ENCODE measurements at regions not wholly inside any gene's neighbourhood (a gene's known extent, or its start where the extent isn't known, plus 50 kb on each side); places are given as distances from the start of the nearest gene placed in this dataset.
A peak's percentile ranks its signal among the peaks of the same experiment; 100 is the strongest.
"Not testable (repeated sequence)": the region's sequence is repeated elsewhere in the genome, so short reads cannot be mapped to it uniquely, and the experiment has no call there.

GRCh38 chrX:39484159-39485068 is 613.3 kb downstream of the BCOR start:
- DNase-seq, result no peak

- DNase-seq, result no peak
Measured at GRCh38 chrX:39487166-39487968, 610.4 kb downstream of the BCOR start.

GRCh38 chrX:39487969-39488330 is 609.8 kb downstream of the BCOR start:
- DNase-seq, result no peak

GRCh38 chrX:39491548-39492297 is 606.0 kb downstream of the BCOR start:
- peak; percentile 53 for DNase-seq

- DNase-seq, result no peak
Measured at GRCh38 chrX:39492497-39493162, 605.1 kb downstream of the BCOR start.

- no peak for DNase-seq
Measured at GRCh38 chrX:39493168-39493567, 604.6 kb downstream of the BCOR start.

- not testable (repeated sequence) for DNase-seq
Measured at GRCh38 chrX:39497117-39497516, 600.6 kb downstream of the BCOR start.

GRCh38 chrX:39497702-39498265 is 600.0 kb downstream of the BCOR start:
- DNase-seq, result no peak

GRCh38 chrX:39499996-39500395 is 597.8 kb downstream of the BCOR start:
- DNase-seq, result no peak

- no peak for DNase-seq
Measured at GRCh38 chrX:39501822-39502221, 595.9 kb downstream of the BCOR start.

GRCh38 chrX:39502486-39502885 is 595.3 kb downstream of the BCOR start:
- no peak for DNase-seq

GRCh38 chrX:39504227-39504626 is 593.5 kb downstream of the BCOR start:
- no peak for DNase-seq

- no peak for DNase-seq
Measured at GRCh38 chrX:39504850-39505259, 592.9 kb downstream of the BCOR start.

- DNase-seq, result no peak
Measured at GRCh38 chrX:39506131-39506530, 591.6 kb downstream of the BCOR start.

GRCh38 chrX:39507034-39507433 is 590.7 kb downstream of the BCOR start:
- no peak for DNase-seq

GRCh38 chrX:39507617-39508299 is 590.0 kb downstream of the BCOR start:
- DNase-seq, result no peak

- DNase-seq, result peak; percentile 25
Measured at GRCh38 chrX:39508300-39508692, 589.5 kb downstream of the BCOR start.

- DNase-seq, result no peak
Measured at GRCh38 chrX:39509157-39509556, 588.6 kb downstream of the BCOR start.

GRCh38 chrX:39513836-39514235 is 583.9 kb downstream of the BCOR start:
- no peak for DNase-seq

GRCh38 chrX:39514801-39515200 is 583.0 kb downstream of the BCOR start:
- no peak for DNase-seq

GRCh38 chrX:39516427-39516841 is 581.3 kb downstream of the BCOR start:
- DNase-seq, result no peak
